Common myeloid progenitor, CD34-positive (primary cell): ENCODE measurements at regions not wholly inside any gene's neighbourhood (a gene's known extent, or its start where the extent isn't known, plus 50 kb on each side); places are given as distances from the start of the nearest gene placed in this dataset.
"Not testable (repeated sequence)": the region's sequence is repeated elsewhere in the genome, so short reads cannot be mapped to it uniquely, and the experiment has no call there.

Source experiments
- CTCF ChIA-PET: fragments of 350-600 bp; sonication (Branson Sonifier 250); formaldehyde crosslinking; loops from one replicate; lab custom pipeline; 2021; ENCODE audit warnings: antibody characterized with exemption; lab: Charles Lee
- POLR2A ChIA-PET: fragments of 350-600 bp; sonication (Branson Sonifier 250); formaldehyde crosslinking; loops from one replicate; lab custom pipeline; 2021; ENCODE audit warnings: antibody characterized with exemption; lab: Charles Lee
- DNase-seq, 3 donors: peaks; one replicate each; pipeline versions ENCODE4 v3.0.0 to v3.0.0-alpha.2; 2013
- H3K27ac ChIP-seq, 2 experiments: 1 replicate in 1 of 2; 2 replicates in 1 of 2; pipeline ENCODE4 v1.7.0; 2013; ENCODE audit warnings: inconsistent platforms in 2 of 2, low read length in 2 of 2, mild to moderate bottlenecking in 2 of 2, low read depth in 1 of 2, moderate library complexity in 1 of 2; ENCODE audit not compliant: severe bottlenecking in 2 of 2, insufficient read depth in 1 of 2, poor library complexity in 1 of 2
- H3K27me3 ChIP-seq, 5 experiments: replicated peaks in 2 of 5; 1 replicate in 3 of 5; 2 replicates in 2 of 5; pipeline versions ENCODE4 v1.6.1 to v1.7.0; 2013; ENCODE audit warnings: low read length in 4 of 5, mild to moderate bottlenecking in 2 of 5, moderate library complexity in 2 of 5, inconsistent platforms in 1 of 5; ENCODE audit not compliant: insufficient read depth in 5 of 5, control insufficient read depth in 4 of 5
- H3K36me3 ChIP-seq, 4 experiments: 1 replicate in 2 of 4; 2 replicates in 2 of 4; pipeline versions ENCODE4 v1.6.1 to v1.7.0; 2013; ENCODE audit warnings: low read length in 3 of 4, control low read depth in 1 of 4, mild to moderate bottlenecking in 1 of 4; ENCODE audit not compliant: control insufficient read depth in 4 of 4, insufficient read depth in 4 of 4
- H3K4me1 ChIP-seq, 4 experiments: 1 replicate in 3 of 4; 2 replicates in 1 of 4; pipeline versions ENCODE4 v1.6.1 to v1.7.1; 2013; ENCODE audit warnings: low read length in 3 of 4, mild to moderate bottlenecking in 3 of 4, control low read depth in 1 of 4, inconsistent platforms in 1 of 4, moderate library complexity in 1 of 4; ENCODE audit not compliant: control insufficient read depth in 4 of 4, insufficient read depth in 4 of 4; ENCODE audit errors: control extremely low read depth in 1 of 4
- H3K4me3 ChIP-seq, 7 experiments: 1 replicate in 4 of 7; 2 replicates in 3 of 7; pipeline versions ENCODE4 v1.5.1 to v1.7.0; 2013; ENCODE audit warnings: mild to moderate bottlenecking in 7 of 7, low read length in 6 of 7, moderate library complexity in 6 of 7, inconsistent platforms in 2 of 7, low read depth in 2 of 7, control low read depth in 1 of 7; ENCODE audit not compliant: insufficient read depth in 4 of 7, control insufficient read depth in 1 of 7; ENCODE audit errors: extremely low read depth in 1 of 7
- H3K9me3 ChIP-seq, 5 experiments: 1 replicate in 4 of 5; 2 replicates in 1 of 5; pipeline versions ENCODE4 v1.6.1 to v1.7.1; 2013; ENCODE audit warnings: low read length in 4 of 5, mild to moderate bottlenecking in 2 of 5, inconsistent platforms in 1 of 5, low read depth in 1 of 5, moderate library complexity in 1 of 5; ENCODE audit not compliant: control insufficient read depth in 4 of 5, insufficient read depth in 2 of 5; ENCODE audit errors: control extremely low read depth in 1 of 5
- whole genome bisulfite sequencing: methylation state at CpG from one replicate; pipeline ENCODE4 v1.1.5; 2013; ENCODE audit not compliant: insufficient coverage; 5-methylcytosine and 5-hydroxymethylcytosine counted together

DNA sequence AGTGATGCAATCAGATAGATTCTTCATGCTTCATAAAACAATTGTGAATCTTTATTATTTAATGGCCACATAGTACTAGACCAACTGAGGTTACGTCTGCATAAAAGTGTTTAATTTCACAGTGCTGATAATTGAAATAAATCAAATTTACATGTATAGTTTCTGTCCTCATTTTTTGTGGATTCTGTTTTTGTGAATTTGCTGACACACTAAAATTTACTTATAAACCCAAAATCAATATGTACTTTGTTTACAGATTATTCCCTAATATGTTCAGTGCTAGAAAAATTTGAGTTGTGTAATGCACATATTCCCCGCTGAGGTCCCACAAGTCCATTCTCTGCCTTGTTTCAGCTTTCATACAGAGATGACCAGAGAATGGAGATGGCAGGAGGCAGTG lies 759.8 kb downstream of the CENPC start:
- H3K9me3 ChIP-seq: no peaks in the 10 kb centered on the region
- no peaks in the 10 kb centered on the region for H3K4me1 ChIP-seq
- 100% methylated on average over 1 of the region's 2 CpGs for WGBS
- no peaks in the 10 kb centered on the region for H3K27me3 ChIP-seq
- no peak overlapping the region for H3K27ac ChIP-seq
- H3K4me3 ChIP-seq: no peak overlapping the region
- H3K36me3 ChIP-seq: no peaks in the 10 kb centered on the region
- no peak for DNase-seq
- CTCF ChIA-PET: no interaction called here
- POLR2A ChIA-PET: no interaction called here

DNA sequence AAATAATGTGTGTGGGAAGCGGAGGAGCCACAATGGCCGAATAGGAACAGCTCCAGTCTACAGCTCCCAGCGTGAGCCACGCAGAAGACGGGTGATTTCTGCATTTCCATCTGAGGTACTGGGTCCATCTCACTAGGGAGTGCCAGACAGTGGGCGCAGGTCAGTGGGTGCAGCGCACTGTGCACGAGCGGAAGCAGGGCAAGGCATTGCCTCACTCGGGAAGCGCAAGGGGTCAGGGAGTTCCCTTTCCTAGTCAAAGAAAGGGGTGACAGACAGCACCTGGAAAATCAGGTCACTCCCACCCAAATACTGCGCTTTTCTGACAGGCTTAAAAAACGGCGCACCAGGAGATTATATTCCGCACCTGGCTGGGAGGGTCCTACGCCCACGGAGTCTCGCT lies 762.6 kb downstream of the CENPC start:
- H3K4me3 ChIP-seq, POLR2A ChIA-PET, H3K4me1 ChIP-seq, CTCF ChIA-PET, H3K27ac ChIP-seq, H3K9me3 ChIP-seq, H3K27me3 ChIP-seq, DNase-seq, H3K36me3 ChIP-seq: not testable (repeated sequence)
- WGBS: 100% methylated on average over 9 of the region's 18 CpGs

- Histone ChIP-seq H3K36me3 (no peaks in the 10 kb centered on the region), H3K27me3 (no peaks in the 10 kb centered on the region)
- CTCF ChIA-PET: no interaction called here
Observed at GRCh38 chr4:66777097-66777496, 768.2 kb downstream of the CENPC start.

DNA sequence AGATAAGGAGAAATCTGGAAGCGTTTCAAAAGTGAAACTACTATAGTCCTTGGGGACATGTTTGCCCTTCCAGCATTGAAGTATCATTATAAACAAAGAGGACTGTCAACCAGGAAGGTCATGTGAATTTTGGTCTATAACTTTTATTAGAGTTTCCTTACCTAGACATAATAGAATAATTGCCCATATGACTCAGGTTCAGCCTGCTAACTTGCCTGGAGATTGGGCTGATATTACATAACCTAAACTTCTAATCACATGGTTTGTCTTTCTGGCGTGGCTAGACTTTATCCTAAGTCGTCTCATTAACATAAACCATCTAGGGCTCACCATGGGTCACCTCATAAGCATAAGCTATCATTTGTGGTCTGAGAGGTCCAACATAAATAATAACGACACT lies 775.9 kb downstream of the CENPC start:
- H3K4me3 ChIP-seq: no peak overlapping the region
- no peak overlapping the region for H3K27ac ChIP-seq
- no peak for DNase-seq
- H3K4me1 ChIP-seq: no peaks in the 10 kb centered on the region
- ChIA-PET CTCF (interaction anchor here (0.6 kb wide), 1 partner anchor 41 kb away, joined by 3 read pairs; no protein-coding TSS in a partner anchor), POLR2A (no interaction called here)
- H3K27me3 ChIP-seq: no peaks in the 10 kb centered on the region
- 63% methylated on average over 3 of the region's 4 CpGs for WGBS
- no peaks in the 10 kb centered on the region for H3K9me3 ChIP-seq
- H3K36me3 ChIP-seq: no peaks in the 10 kb centered on the region

More at GRCh38 chr4:66777097-66777496, 768.2 kb downstream of the CENPC start:
- H3K4me3 ChIP-seq: no peak overlapping the region
- no peak overlapping the region for H3K27ac ChIP-seq
- H3K9me3 ChIP-seq: no peaks in the 10 kb centered on the region
- POLR2A ChIA-PET: no interaction called here
- 81% methylated on average over 2 of the region's 2 CpGs for WGBS
- H3K4me1 ChIP-seq: no peaks in the 10 kb centered on the region
- no peak for DNase-seq

DNA sequence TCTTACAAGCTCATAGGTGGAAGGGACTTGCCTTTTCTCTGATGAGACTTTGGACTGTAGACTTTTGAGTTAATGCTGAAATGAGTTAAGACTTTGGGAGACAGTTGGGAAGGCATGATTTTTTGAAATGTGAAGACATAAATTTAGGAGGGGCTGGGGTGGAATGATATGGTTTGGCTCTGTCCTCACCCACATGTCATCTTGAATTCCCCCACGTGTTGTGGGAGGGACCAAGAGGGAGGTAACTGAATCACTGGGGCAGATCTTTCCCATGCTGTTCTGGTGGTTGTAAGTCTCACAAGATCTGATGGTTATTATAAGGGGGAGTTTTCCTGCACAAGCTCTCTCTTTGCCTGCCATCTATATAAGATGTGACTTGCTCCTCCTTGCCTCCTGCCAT lies 777.9 kb downstream of the CENPC start:
- H3K4me3 ChIP-seq: no peak overlapping the region
- no peaks in the 10 kb centered on the region for H3K4me1 ChIP-seq
- H3K9me3 ChIP-seq: no peaks in the 10 kb centered on the region
- ChIA-PET POLR2A (no interaction called here), CTCF (no interaction called here)
- DNase-seq: no peak
- H3K27ac ChIP-seq: no peak overlapping the region
- no peaks in the 10 kb centered on the region for H3K36me3 ChIP-seq
- no peaks in the 10 kb centered on the region for H3K27me3 ChIP-seq
- WGBS: no CpG with 5 or more reads among the region's 1 CpG

DNA sequence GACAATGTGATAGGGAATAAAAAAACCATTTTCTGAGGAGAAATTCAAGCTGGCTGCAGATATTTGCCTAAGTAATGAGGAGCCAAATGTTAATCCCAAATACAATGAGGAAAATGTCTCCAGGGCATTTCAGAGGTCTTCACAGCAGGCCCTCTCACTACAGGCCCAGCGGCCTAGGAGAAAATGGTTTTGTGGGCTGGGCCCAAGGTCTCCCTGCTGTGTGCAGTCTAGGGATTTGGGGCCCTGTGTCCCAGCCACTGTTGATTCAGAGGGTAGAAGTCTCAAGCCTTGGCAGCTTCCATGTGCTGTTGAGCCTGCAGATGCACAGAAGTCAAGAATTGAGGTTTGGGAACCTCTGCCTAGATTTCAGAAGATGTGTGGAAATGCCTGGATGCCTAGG lies 778.7 kb downstream of the CENPC start:
- Histone ChIP-seq H3K9me3 (no peaks in the 10 kb centered on the region), H3K27me3 (no peaks in the 10 kb centered on the region), H3K4me1 (no peaks in the 10 kb centered on the region), H3K27ac (no peak overlapping the region), H3K36me3 (no peaks in the 10 kb centered on the region), H3K4me3 (no peak overlapping the region)
- whole genome bisulfite sequencing: 100% methylated on average over 1 of the region's 1 CpG
- ChIA-PET POLR2A (no interaction called here), CTCF (no interaction called here)
- DNase-seq: no peak

DNA sequence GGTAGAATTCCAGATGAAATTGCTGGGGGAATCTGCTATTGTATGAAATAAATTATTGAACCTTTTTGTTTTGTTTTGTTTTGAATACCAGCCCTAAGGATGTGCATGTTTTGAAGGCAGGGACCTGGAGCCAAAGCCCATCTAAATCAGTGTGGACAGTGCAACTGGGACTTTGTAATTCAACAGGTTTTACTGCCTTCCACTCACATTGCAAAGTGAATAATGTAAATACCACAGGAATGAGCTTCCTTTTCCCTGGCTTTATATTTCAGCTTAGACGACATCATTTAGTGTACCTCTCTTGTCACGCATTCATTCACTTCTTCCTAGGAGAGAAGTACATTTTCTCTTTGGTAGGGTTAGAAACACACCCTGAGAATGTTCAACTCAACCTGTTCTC lies 795.0 kb downstream of the CENPC start:
- H3K36me3 ChIP-seq: no peaks in the 10 kb centered on the region
- WGBS: 86% methylated on average over 2 of the region's 2 CpGs
- H3K4me1 ChIP-seq: no peaks in the 10 kb centered on the region
- ChIA-PET POLR2A (no interaction called here), CTCF (no interaction called here)
- no peak for DNase-seq
- no peaks in the 10 kb centered on the region for H3K9me3 ChIP-seq
- no peak overlapping the region for H3K27ac ChIP-seq
- no peak overlapping the region for H3K4me3 ChIP-seq
- H3K27me3 ChIP-seq: no peaks in the 10 kb centered on the region
